ENCODE measurements at regions not wholly inside any gene's neighbourhood (a gene's known extent, or its start where the extent isn't known, plus 50 kb on each side); places are given as distances from the start of the nearest gene placed in this dataset.

DNA sequence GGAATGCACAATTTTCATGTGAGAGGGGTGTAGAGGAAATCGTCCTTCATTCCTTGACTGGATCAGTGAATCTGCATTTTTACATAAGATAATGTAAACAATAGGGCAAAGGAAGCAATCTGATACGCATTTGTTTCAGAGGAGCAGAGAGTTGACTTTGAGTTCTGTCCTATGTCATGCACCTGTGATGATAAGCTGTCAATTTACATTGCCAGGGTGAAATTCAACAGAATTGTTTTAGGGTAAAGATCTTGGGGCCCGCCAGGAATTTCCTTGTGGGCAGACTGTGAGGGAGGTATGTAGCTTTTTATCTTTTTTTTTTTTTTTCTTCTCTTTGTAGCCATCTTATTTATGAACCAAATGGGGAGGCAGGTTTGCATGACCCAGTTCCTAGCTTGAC lies 58.3 kb upstream of the LARP1 start:
- TF ChIP-seq ESRRA (CRISPR knock-in tag; IDR thresholded peaks at IDR 0.05; ENCODE audit: low read depth) (no peak), EP300 (IDR thresholded peaks at IDR 0.05; ENCODE audit: low read depth in 2 of 2, low read length in 2 of 2) (no peak), EP300 (CRISPR knock-in tag; IDR thresholded peaks at IDR 0.05; ENCODE audit: borderline replicate concordance) (no peak), ZBTB33 (CRISPR knock-in tag; IDR thresholded peaks at IDR 0.05) (no peak), ZNF274 (CRISPR knock-in tag; IDR thresholded peaks at IDR 0.05) (no peak), ZNF407 (CRISPR knock-in tag; IDR thresholded peaks at IDR 0.05; ENCODE audit: not compliant biosample characterization) (no peak), IKZF1 (IDR thresholded peaks at IDR 0.05) (no peak), RXRB (CRISPR knock-in tag; IDR thresholded peaks at IDR 0.05; ENCODE audit: borderline replicate concordance) (no peak), GZF1 (CRISPR knock-in tag; IDR thresholded peaks at IDR 0.05) (no peak), RERE (CRISPR knock-in tag; IDR thresholded peaks at IDR 0.05; ENCODE audit: low read depth) (no peak), HIVEP1 (CRISPR knock-in tag; IDR thresholded peaks at IDR 0.05) (no peak)
- TF ChIP-seq, protein P1, sequence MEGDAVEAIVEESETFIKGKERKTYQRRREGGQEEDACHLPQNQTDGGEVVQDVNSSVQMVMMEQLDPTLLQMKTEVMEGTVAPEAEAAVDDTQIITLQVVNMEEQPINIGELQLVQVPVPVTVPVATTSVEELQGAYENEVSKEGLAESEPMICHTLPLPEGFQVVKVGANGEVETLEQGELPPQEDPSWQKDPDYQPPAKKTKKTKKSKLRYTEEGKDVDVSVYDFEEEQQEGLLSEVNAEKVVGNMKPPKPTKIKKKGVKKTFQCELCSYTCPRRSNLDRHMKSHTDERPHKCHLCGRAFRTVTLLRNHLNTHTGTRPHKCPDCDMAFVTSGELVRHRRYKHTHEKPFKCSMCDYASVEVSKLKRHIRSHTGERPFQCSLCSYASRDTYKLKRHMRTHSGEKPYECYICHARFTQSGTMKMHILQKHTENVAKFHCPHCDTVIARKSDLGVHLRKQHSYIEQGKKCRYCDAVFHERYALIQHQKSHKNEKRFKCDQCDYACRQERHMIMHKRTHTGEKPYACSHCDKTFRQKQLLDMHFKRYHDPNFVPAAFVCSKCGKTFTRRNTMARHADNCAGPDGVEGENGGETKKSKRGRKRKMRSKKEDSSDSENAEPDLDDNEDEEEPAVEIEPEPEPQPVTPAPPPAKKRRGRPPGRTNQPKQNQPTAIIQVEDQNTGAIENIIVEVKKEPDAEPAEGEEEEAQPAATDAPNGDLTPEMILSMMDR (CRISPR knock-in tag; IDR thresholded peaks at IDR 0.05): no peak
